ENCODE measurements at regions not wholly inside any gene's neighbourhood (a gene's known extent, or its start where the extent isn't known, plus 50 kb on each side); places are given as distances from the start of the nearest gene placed in this dataset.

- DNase-seq (ENCODE audit: low read depth) = no peak
- peak; percentile 5 for TF ChIP-seq CTCF (IDR thresholded peaks at IDR 0.05; ENCODE audit: insufficient read depth, low read depth, low read length, missing control alignments)
- no peak overlapping the region for H3K4me3 ChIP-seq (ENCODE audit: low read length)
Measured at GRCh38 chr13:100828226-100828625, 153.6 kb upstream of the TMTC4 start.

- no peak overlapping the region for H3K4me3 ChIP-seq (ENCODE audit: low read length)
- no peak for TF ChIP-seq CTCF (IDR thresholded peaks at IDR 0.05; ENCODE audit: insufficient read depth, low read depth, low read length, missing control alignments)
- DNase-seq (ENCODE audit: low read depth) = peak; percentile 12
Measured at GRCh38 chr13:100827489-100828176, 153.0 kb upstream of the TMTC4 start.

GRCh38 chr13:100826441-100826840 is 151.8 kb upstream of the TMTC4 start:
- no peak overlapping the region for H3K4me3 ChIP-seq (ENCODE audit: low read length)
- no peak for DNase-seq (ENCODE audit: low read depth)
- no peak for TF ChIP-seq CTCF (IDR thresholded peaks at IDR 0.05; ENCODE audit: insufficient read depth, low read depth, low read length, missing control alignments)

GRCh38 chr13:100825557-100825956 is 151.0 kb upstream of the TMTC4 start:
- TF ChIP-seq CTCF (IDR thresholded peaks at IDR 0.05; ENCODE audit: insufficient read depth, low read depth, low read length, missing control alignments) = no peak
- H3K4me3 ChIP-seq (ENCODE audit: low read length) = no peak overlapping the region
- DNase-seq (ENCODE audit: low read depth) = peak; percentile 23

- no peak for TF ChIP-seq CTCF (IDR thresholded peaks at IDR 0.05; ENCODE audit: insufficient read depth, low read depth, low read length, missing control alignments)
- no peak overlapping the region for H3K4me3 ChIP-seq (ENCODE audit: low read length)
Measured at GRCh38 chr13:100824366-100824765, 149.8 kb upstream of the TMTC4 start.

GRCh38 chr13:100823448-100823847 is 148.9 kb upstream of the TMTC4 start:
- no peak overlapping the region for H3K4me3 ChIP-seq (ENCODE audit: low read length)
- no peak for TF ChIP-seq CTCF (IDR thresholded peaks at IDR 0.05; ENCODE audit: insufficient read depth, low read depth, low read length, missing control alignments)
- no peak for DNase-seq (ENCODE audit: low read depth)

More at GRCh38 chr13:100824366-100824765, 149.8 kb upstream of the TMTC4 start:
- DNase-seq (ENCODE audit: low read depth) = no peak

- no peak overlapping the region for H3K4me3 ChIP-seq (ENCODE audit: low read length)
- no peak for TF ChIP-seq CTCF (IDR thresholded peaks at IDR 0.05; ENCODE audit: insufficient read depth, low read depth, low read length, missing control alignments)
- DNase-seq (ENCODE audit: low read depth) = no peak
Measured at GRCh38 chr13:100822871-100823443, 148.4 kb upstream of the TMTC4 start.

All from epithelial cell of esophagus (primary cell).